ENCODE measurements at regions not wholly inside any gene's neighbourhood (a gene's known extent, or its start where the extent isn't known, plus 50 kb on each side); places are given as distances from the start of the nearest gene placed in this dataset.

DNA sequence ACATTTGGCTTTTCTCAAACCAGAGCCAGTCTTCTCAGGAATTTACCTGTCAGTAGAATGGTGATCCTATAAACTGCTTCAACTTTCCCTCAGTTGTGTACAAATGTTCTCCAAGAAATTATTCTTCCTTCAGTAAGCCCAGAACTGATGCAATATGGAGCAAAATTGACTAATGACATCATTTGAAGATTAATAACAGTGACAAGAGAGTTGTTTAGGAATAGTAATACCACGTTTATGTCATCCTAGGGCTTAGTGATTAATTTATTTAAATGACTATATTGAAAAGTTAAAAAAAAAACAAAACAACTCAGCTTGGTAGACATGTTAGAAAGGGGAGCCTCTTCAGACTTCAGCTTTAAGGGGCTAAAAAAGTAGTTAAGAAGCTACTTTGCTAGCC, 933.2 kb downstream of the GATA3 start:
- Histone ChIP-seq H4K5ac (ENCODE audit: low read length) (no peak overlapping the region), H3K23ac (ENCODE audit: low read length) (no peak overlapping the region)

DNA sequence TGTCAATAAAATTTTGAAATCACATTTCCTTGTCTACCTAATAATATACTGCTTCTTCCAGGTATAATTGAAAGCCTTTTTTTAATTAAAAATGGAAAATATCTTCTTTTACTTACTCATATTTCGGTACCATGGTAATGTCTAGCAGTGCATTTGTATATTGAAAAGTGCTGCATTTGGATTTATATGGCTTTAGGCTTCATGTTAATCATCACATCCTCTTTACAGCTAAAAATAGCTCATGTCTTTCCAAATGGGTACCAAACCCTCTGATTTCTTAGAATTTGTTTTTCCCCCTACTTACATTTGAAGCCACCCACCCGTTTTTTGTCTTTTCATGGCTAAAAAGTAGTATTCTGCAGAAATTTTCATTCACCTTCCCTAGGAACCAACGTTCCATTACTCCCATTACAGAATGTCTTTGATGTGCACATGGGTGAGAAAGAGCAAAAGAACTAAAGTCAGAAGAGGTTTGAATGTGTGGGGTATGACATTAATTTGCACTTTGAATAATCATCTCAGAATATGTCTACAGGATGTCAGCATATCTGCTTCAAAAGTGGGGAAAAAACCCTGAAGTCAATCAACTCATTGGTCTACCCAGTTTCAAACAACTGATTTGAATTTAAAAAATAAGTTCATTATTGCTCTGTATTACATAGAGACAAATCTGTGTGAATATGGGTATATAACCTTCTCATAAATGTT, 935.9 kb downstream of the GATA3 start:
- Histone ChIP-seq H2BK120ac (ENCODE audit: low read depth, low read length) (no peak overlapping the region), H3K36me3 (ENCODE audit: control insufficient read depth, insufficient read depth, low read length) (no peaks in the 10 kb centered on the region), H3K79me2 (ENCODE audit: control insufficient read depth, insufficient read depth, low read length) (no peaks in the 10 kb centered on the region), H3K4me2 (ENCODE audit: low read length) (no peak overlapping the region), H3K4me3 (ENCODE audit: low read length) (no peak overlapping the region), H3K4me1 (ENCODE audit: control insufficient read depth, low read depth, low read length) (no peaks in the 10 kb centered on the region), H3K79me1 (ENCODE audit: low read length) (no peaks in the 10 kb centered on the region), H3K4ac (ENCODE audit: low read depth, low read length) (no peak overlapping the region), H2AK5ac (ENCODE audit: low read length) (no peak overlapping the region), H3K27me3 (ENCODE audit: insufficient read depth, low read length, poor library complexity) (no peaks in the 10 kb centered on the region), H2BK5ac (ENCODE audit: low read length) (no peak overlapping the region), H3K18ac (ENCODE audit: low read length) (no peak overlapping the region), H4K8ac (ENCODE audit: low read depth, low read length) (no peak overlapping the region), H3K56ac (ENCODE audit: low read length) (no peak overlapping the region), H3K23ac (ENCODE audit: low read length) (no peak overlapping the region), H4K5ac (ENCODE audit: low read length) (no peak overlapping the region), H2BK15ac (replicated peaks; ENCODE audit: low read depth) (no peak overlapping the region), H3K27ac (ENCODE audit: low read depth, low read length) (no peak overlapping the region), H3K9ac (ENCODE audit: low read length) (no peak overlapping the region)
- no peak for DNase-seq
- WGBS (ENCODE audit: extremely low coverage, insufficient coverage, low lambda C conversion rate): no CpG with 5 or more reads among the region's 3 CpGs

More for the DNA sequence above, 933.2 kb downstream of the GATA3 start:
- H3K79me1 ChIP-seq (ENCODE audit: low read length): no peaks in the 10 kb centered on the region
- H3K4me1 ChIP-seq (ENCODE audit: control insufficient read depth, low read depth, low read length): no peaks in the 10 kb centered on the region
- H3K27ac ChIP-seq (ENCODE audit: low read depth, low read length): no peak overlapping the region
- H3K36me3 ChIP-seq (ENCODE audit: control insufficient read depth, insufficient read depth, low read length): no peaks in the 10 kb centered on the region
- H2AK5ac ChIP-seq (ENCODE audit: low read length): no peak overlapping the region
- H3K56ac ChIP-seq (ENCODE audit: low read length): no peak overlapping the region
- no peak overlapping the region for H2BK15ac ChIP-seq (replicated peaks; ENCODE audit: low read depth)
- no peak overlapping the region for H3K4me2 ChIP-seq (ENCODE audit: low read length)
- no peak overlapping the region for H2BK120ac ChIP-seq (ENCODE audit: low read depth, low read length)
- no peak overlapping the region for H4K8ac ChIP-seq (ENCODE audit: low read depth, low read length)
- H2BK5ac ChIP-seq (ENCODE audit: low read length): no peak overlapping the region
- no peak overlapping the region for H3K9ac ChIP-seq (ENCODE audit: low read length)
- no peaks in the 10 kb centered on the region for H3K27me3 ChIP-seq (ENCODE audit: insufficient read depth, low read length, poor library complexity)
- H3K4me3 ChIP-seq (ENCODE audit: low read length): no peak overlapping the region
- no peak overlapping the region for H3K4ac ChIP-seq (ENCODE audit: low read depth, low read length)
- DNase-seq: no peak
- WGBS (ENCODE audit: extremely low coverage, insufficient coverage, low lambda C conversion rate): no CpG with 5 or more reads among the region's 1 CpG
- no peak overlapping the region for H3K18ac ChIP-seq (ENCODE audit: low read length)
- no peaks in the 10 kb centered on the region for H3K79me2 ChIP-seq (ENCODE audit: control insufficient read depth, insufficient read depth, low read length)

DNA sequence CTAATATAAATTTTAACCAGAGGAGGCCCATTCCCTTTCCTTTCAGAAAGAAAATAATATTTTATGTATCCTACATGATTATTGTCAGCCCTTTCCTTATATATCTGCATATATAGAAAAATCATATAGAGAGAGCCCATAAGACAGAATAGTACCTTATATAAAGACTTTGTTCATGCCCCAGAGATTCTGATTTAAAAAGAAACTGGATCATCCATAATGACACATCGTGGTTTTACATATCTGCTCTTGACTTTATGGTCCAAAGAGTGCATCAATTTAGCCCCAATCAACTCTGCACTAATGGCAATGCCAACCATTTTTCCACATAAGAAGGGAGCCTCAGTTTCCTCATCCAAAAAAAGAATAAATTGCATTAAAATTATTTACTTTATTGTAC, 937.5 kb downstream of the GATA3 start:
- no peak overlapping the region for H2AK5ac ChIP-seq (ENCODE audit: low read length)
- H3K4me1 ChIP-seq (ENCODE audit: control insufficient read depth, low read depth, low read length): no peaks in the 10 kb centered on the region
- no peaks in the 10 kb centered on the region for H3K27me3 ChIP-seq (ENCODE audit: insufficient read depth, low read length, poor library complexity)
- no peak overlapping the region for H3K4me3 ChIP-seq (ENCODE audit: low read length)
- no peak overlapping the region for H4K8ac ChIP-seq (ENCODE audit: low read depth, low read length)
- no peak overlapping the region for H2BK120ac ChIP-seq (ENCODE audit: low read depth, low read length)
- no peak overlapping the region for H3K9ac ChIP-seq (ENCODE audit: low read length)
- no peaks in the 10 kb centered on the region for H3K79me1 ChIP-seq (ENCODE audit: low read length)
- no peak overlapping the region for H2BK15ac ChIP-seq (replicated peaks; ENCODE audit: low read depth)
- H3K79me2 ChIP-seq (ENCODE audit: control insufficient read depth, insufficient read depth, low read length): no peaks in the 10 kb centered on the region
- no peak overlapping the region for H3K56ac ChIP-seq (ENCODE audit: low read length)
- no peak overlapping the region for H3K23ac ChIP-seq (ENCODE audit: low read length)
- no peak overlapping the region for H3K4me2 ChIP-seq (ENCODE audit: low read length)
- no peak overlapping the region for H3K18ac ChIP-seq (ENCODE audit: low read length)
- no peaks in the 10 kb centered on the region for H3K36me3 ChIP-seq (ENCODE audit: control insufficient read depth, insufficient read depth, low read length)
- WGBS (ENCODE audit: extremely low coverage, insufficient coverage, low lambda C conversion rate): no CpG with 5 or more reads among the region's 1 CpG
- no peak overlapping the region for H2BK5ac ChIP-seq (ENCODE audit: low read length)
- DNase-seq: no peak
- no peak overlapping the region for H3K4ac ChIP-seq (ENCODE audit: low read depth, low read length)
- no peak overlapping the region for H3K27ac ChIP-seq (ENCODE audit: low read depth, low read length)
- H4K5ac ChIP-seq (ENCODE audit: low read length): no peak overlapping the region

DNA sequence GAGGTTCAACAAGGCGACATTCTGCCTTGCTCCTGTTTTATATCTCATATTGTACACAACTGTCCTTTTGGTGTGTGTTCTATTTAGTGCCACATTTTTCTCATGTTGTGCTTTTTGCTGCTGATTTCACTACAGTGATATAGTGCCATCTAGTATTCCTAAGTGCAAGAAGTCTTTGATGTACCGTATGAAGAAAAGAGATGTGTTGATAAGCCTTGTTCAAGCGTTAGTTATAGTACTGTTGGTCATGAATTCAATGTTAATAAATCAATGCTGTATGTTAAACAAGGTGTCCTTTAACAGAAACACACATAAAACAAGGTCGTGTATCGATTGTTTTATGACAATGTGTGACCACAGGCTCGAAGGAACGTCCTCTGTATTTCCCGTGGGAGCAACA, 939.4 kb downstream of the GATA3 start:
- H4K8ac ChIP-seq (ENCODE audit: low read depth, low read length): no peak overlapping the region
- H2BK5ac ChIP-seq (ENCODE audit: low read length): no peak overlapping the region
- no peak overlapping the region for H2BK120ac ChIP-seq (ENCODE audit: low read depth, low read length)
- no peak overlapping the region for H2BK15ac ChIP-seq (replicated peaks; ENCODE audit: low read depth)
- H3K79me2 ChIP-seq (ENCODE audit: control insufficient read depth, insufficient read depth, low read length): no peaks in the 10 kb centered on the region
- DNase-seq: no peak
- H3K27ac ChIP-seq (ENCODE audit: low read depth, low read length): no peak overlapping the region
- no peaks in the 10 kb centered on the region for H3K36me3 ChIP-seq (ENCODE audit: control insufficient read depth, insufficient read depth, low read length)
- no peak overlapping the region for H4K5ac ChIP-seq (ENCODE audit: low read length)
- no peak overlapping the region for H3K4me3 ChIP-seq (ENCODE audit: low read length)
- H3K79me1 ChIP-seq (ENCODE audit: low read length): no peaks in the 10 kb centered on the region
- H3K27me3 ChIP-seq (ENCODE audit: insufficient read depth, low read length, poor library complexity): no peaks in the 10 kb centered on the region
- no peak overlapping the region for H3K18ac ChIP-seq (ENCODE audit: low read length)
- no CpG with 5 or more reads among the region's 8 CpGs for WGBS (ENCODE audit: extremely low coverage, insufficient coverage, low lambda C conversion rate)
- no peaks in the 10 kb centered on the region for H3K4me1 ChIP-seq (ENCODE audit: control insufficient read depth, low read depth, low read length)
- no peak overlapping the region for H3K9ac ChIP-seq (ENCODE audit: low read length)
- H3K23ac ChIP-seq (ENCODE audit: low read length): no peak overlapping the region
- H3K4me2 ChIP-seq (ENCODE audit: low read length): no peak overlapping the region
- no peak overlapping the region for H2AK5ac ChIP-seq (ENCODE audit: low read length)
- no peak overlapping the region for H3K56ac ChIP-seq (ENCODE audit: low read length)
- H3K4ac ChIP-seq (ENCODE audit: low read depth, low read length): no peak overlapping the region

DNA sequence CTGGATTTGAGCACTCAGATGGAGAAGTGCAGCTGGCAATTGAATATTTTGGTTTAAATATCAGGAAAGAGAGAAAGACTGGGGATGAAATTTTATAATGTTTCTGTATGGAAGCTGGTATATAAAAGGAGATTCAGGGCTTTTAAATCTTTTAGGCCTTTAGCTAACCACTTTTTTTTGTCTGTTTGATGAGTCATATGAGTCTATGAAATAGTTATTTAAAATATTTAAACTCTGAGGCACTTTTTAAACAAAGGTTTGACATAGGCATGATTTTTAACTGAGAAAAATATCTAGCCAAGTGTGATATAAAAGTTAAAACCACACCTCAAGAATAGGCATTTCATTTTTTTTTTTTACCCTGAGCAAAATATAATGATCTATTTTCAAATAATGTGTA, 944.3 kb downstream of the GATA3 start:
- H4K5ac ChIP-seq (ENCODE audit: low read length): no peak overlapping the region

DNA sequence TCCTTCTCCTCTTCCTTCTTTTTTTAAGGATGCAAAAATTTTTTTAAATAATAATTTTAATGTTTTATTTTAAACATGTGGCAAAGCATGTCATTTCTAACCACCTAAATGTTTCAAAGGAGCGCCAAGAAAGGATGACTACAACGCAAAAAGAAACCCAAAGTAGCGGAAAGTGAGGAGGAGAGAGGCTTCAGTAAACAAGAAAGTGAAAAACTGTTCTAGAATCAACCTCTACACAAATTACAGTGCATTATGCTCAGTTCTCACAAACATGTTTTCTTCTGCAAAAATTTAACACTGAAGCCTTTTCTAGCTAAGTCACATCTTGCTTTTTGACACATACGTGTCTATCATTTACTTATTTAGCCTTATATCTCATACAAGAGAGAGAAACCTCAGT, 948.6 kb downstream of the GATA3 start:
- no peak overlapping the region for H3K4me2 ChIP-seq (ENCODE audit: low read length)
- no peaks in the 10 kb centered on the region for H3K4me1 ChIP-seq (ENCODE audit: control insufficient read depth, low read depth, low read length)
- H3K79me2 ChIP-seq (ENCODE audit: control insufficient read depth, insufficient read depth, low read length): no peaks in the 10 kb centered on the region
- H4K8ac ChIP-seq (ENCODE audit: low read depth, low read length): no peak overlapping the region
- H3K23ac ChIP-seq (ENCODE audit: low read length): no peak overlapping the region
- no peak overlapping the region for H2BK120ac ChIP-seq (ENCODE audit: low read depth, low read length)
- no peak overlapping the region for H3K56ac ChIP-seq (ENCODE audit: low read length)
- H3K36me3 ChIP-seq (ENCODE audit: control insufficient read depth, insufficient read depth, low read length): no peaks in the 10 kb centered on the region
- no peak overlapping the region for H4K5ac ChIP-seq (ENCODE audit: low read length)
- no peak overlapping the region for H3K9ac ChIP-seq (ENCODE audit: low read length)
- DNase-seq: no peak
- H2BK5ac ChIP-seq (ENCODE audit: low read length): no peak overlapping the region
- H3K4ac ChIP-seq (ENCODE audit: low read depth, low read length): no peak overlapping the region
- no peaks in the 10 kb centered on the region for H3K27me3 ChIP-seq (ENCODE audit: insufficient read depth, low read length, poor library complexity)
- H3K18ac ChIP-seq (ENCODE audit: low read length): no peak overlapping the region
- H3K27ac ChIP-seq (ENCODE audit: low read depth, low read length): no peak overlapping the region
- H3K79me1 ChIP-seq (ENCODE audit: low read length): no peaks in the 10 kb centered on the region
- H2BK15ac ChIP-seq (replicated peaks; ENCODE audit: low read depth): no peak overlapping the region
- no peak overlapping the region for H3K4me3 ChIP-seq (ENCODE audit: low read length)
- WGBS (ENCODE audit: extremely low coverage, insufficient coverage, low lambda C conversion rate): no CpG with 5 or more reads among the region's 4 CpGs
- no peak overlapping the region for H2AK5ac ChIP-seq (ENCODE audit: low read length)

More for the DNA sequence above, 944.3 kb downstream of the GATA3 start:
- Histone ChIP-seq H3K4me2 (ENCODE audit: low read length) (no peak overlapping the region), H2BK120ac (ENCODE audit: low read depth, low read length) (no peak overlapping the region), H4K8ac (ENCODE audit: low read depth, low read length) (no peak overlapping the region), H3K27me3 (ENCODE audit: insufficient read depth, low read length, poor library complexity) (no peaks in the 10 kb centered on the region), H3K79me2 (ENCODE audit: control insufficient read depth, insufficient read depth, low read length) (no peaks in the 10 kb centered on the region), H3K36me3 (ENCODE audit: control insufficient read depth, insufficient read depth, low read length) (no peaks in the 10 kb centered on the region), H3K4me1 (ENCODE audit: control insufficient read depth, low read depth, low read length) (no peaks in the 10 kb centered on the region), H3K56ac (ENCODE audit: low read length) (no peak overlapping the region), H2BK15ac (replicated peaks; ENCODE audit: low read depth) (no peak overlapping the region), H3K79me1 (ENCODE audit: low read length) (no peaks in the 10 kb centered on the region), H3K18ac (ENCODE audit: low read length) (no peak overlapping the region), H3K23ac (ENCODE audit: low read length) (no peak overlapping the region), H2AK5ac (ENCODE audit: low read length) (no peak overlapping the region), H3K27ac (ENCODE audit: low read depth, low read length) (no peak overlapping the region), H3K4me3 (ENCODE audit: low read length) (no peak overlapping the region), H2BK5ac (ENCODE audit: low read length) (no peak overlapping the region), H3K4ac (ENCODE audit: low read depth, low read length) (no peak overlapping the region), H3K9ac (ENCODE audit: low read length) (no peak overlapping the region)
- no peak for DNase-seq

Measured in mesendoderm (in vitro differentiated cells).